Thyroid gland (tissue), 4 donors: ENCODE measurements at regions not wholly inside any gene's neighbourhood (a gene's known extent, or its start where the extent isn't known, plus 50 kb on each side); places are given as distances from the start of the nearest gene placed in this dataset.

ENCODE experiments used
- CTCF ChIP-seq, 6 experiments: fragments of 200-600 bp in 3 of 6; fragments of 450-650 bp in 3 of 6; sonication (generic) in 3 of 6; IDR thresholded peaks; one replicate each; pipeline ENCODE4 v1.5.1; 2016 to 2019; ENCODE audit warnings: antibody characterized with exemption in 6 of 6, mild to moderate bottlenecking in 2 of 6, inconsistent platforms in 1 of 6, moderate library complexity in 1 of 6
- POLR2A ChIP-seq, 2 donors: fragments of 450-650 bp; IDR thresholded peaks; one replicate each; pipeline ENCODE4 v1.6.1; 2017; ENCODE audit warnings: antibody characterized with exemption in 2 of 2, mild to moderate bottlenecking in 2 of 2, moderate library complexity in 1 of 2

GRCh38 chr2:235283246-235283645 lies 210.6 kb upstream of the AGAP1 start:
- TF ChIP-seq CTCF (IDR thresholded peaks at IDR 0.05) (no peak), POLR2A (IDR thresholded peaks at IDR 0.05) (no peak)
